ENCODE measurements at regions not wholly inside any gene's neighbourhood (a gene's known extent, or its start where the extent isn't known, plus 50 kb on each side); places are given as distances from the start of the nearest gene placed in this dataset.

DNA sequence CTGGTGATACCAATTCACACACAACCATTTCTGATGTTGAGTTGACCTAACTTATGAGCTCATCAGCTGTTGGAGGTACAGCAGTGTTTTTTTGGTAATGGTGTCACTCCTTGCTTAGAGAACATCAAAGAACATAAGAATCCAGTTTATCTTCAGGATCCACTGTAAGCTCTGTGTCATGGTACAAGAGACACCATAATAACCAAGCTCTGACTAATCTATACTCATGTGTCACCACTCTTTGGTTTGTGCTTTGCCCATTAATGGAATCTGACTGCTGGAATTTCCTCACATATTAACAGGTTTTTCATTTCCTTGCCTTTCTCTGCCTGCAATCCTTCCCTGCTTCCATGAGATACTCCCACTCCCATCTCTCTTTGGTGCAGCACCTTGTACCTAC, 735.1 kb upstream of the LCORL start:
- Histone ChIP-seq H3K27me3 (no peaks in the 10 kb centered on the region), H3K27ac (no peak overlapping the region), H3K4me1 (no peaks in the 10 kb centered on the region), H3K9me3 (no peaks in the 10 kb centered on the region), H3K36me3 (ENCODE audit: low read depth, missing control alignments) (no peaks in the 10 kb centered on the region), H3K4me3 (no peak overlapping the region)
- intact Hi-C loops (cut with DNase I; ENCODE audit: low total_unique reads), result no loop called here
- DNase-seq, result no peak
- TF ChIP-seq, protein P1, sequence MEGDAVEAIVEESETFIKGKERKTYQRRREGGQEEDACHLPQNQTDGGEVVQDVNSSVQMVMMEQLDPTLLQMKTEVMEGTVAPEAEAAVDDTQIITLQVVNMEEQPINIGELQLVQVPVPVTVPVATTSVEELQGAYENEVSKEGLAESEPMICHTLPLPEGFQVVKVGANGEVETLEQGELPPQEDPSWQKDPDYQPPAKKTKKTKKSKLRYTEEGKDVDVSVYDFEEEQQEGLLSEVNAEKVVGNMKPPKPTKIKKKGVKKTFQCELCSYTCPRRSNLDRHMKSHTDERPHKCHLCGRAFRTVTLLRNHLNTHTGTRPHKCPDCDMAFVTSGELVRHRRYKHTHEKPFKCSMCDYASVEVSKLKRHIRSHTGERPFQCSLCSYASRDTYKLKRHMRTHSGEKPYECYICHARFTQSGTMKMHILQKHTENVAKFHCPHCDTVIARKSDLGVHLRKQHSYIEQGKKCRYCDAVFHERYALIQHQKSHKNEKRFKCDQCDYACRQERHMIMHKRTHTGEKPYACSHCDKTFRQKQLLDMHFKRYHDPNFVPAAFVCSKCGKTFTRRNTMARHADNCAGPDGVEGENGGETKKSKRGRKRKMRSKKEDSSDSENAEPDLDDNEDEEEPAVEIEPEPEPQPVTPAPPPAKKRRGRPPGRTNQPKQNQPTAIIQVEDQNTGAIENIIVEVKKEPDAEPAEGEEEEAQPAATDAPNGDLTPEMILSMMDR (IDR thresholded peaks at IDR 0.05), result no peak
- no peak for TF ChIP-seq POLR2A (IDR thresholded peaks at IDR 0.05)

DNA sequence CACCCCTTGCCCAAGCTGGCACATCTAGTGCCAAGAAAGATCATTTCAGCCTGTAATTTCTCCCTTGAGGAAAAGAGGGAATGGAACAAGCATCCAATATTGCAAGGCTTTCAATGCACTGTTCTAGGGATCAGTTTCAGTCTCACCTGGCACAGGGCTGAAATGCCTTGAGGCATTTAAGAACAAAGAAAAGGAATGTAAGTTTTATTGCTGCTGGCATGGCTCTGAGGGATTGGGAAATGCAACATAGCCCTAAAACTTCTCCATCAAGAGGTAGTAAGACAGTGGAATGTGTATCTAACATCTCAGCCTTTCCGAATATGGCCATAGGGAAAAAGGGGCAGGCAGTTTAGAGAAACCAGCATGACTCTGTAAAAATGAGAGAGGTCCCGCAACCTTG, 732.6 kb upstream of the LCORL start:
- Histone ChIP-seq H3K27ac (no peak overlapping the region), H3K4me1 (no peaks in the 10 kb centered on the region), H3K9me3 (no peaks in the 10 kb centered on the region), H3K27me3 (no peaks in the 10 kb centered on the region), H3K4me3 (no peak overlapping the region), H3K36me3 (ENCODE audit: low read depth, missing control alignments) (no peaks in the 10 kb centered on the region)
- intact Hi-C loops (cut with DNase I; ENCODE audit: low total_unique reads), result no loop called here
- TF ChIP-seq, protein P1 (IDR thresholded peaks at IDR 0.05), result no peak
- TF ChIP-seq POLR2A (IDR thresholded peaks at IDR 0.05), result no peak
- no peak for DNase-seq
- 83 to 89% methylated on average over 2 of the region's 2 CpGs for WGBS, 2 donors

DNA sequence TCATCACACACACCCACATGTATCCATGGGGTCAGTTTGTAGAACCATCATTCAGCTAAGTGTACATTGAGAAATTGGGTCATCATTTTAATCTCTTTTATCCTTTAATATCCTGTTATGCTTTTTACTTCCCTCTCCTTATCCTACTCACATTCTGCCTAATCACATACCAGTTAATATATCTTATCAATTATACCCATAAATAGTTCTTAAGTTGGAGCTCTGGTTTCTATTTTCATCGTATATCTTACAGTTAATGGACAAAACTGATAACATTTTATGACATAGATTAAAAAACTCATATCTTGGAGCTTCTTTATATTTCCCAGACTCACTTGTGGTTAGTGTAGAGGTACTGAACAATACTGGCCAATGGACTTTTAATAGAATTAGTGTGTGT, 729.5 kb upstream of the LCORL start:
- no peak overlapping the region for H3K4me3 ChIP-seq
- no peak for TF ChIP-seq POLR2A (IDR thresholded peaks at IDR 0.05)
- TF ChIP-seq, protein P1 (IDR thresholded peaks at IDR 0.05), result no peak
- no peaks in the 10 kb centered on the region for H3K9me3 ChIP-seq
- no peaks in the 10 kb centered on the region for H3K4me1 ChIP-seq
- H3K27me3 ChIP-seq, result no peaks in the 10 kb centered on the region
- 48 to 59% methylated on average over 1 of the region's 1 CpG for WGBS, 2 donors
- DNase-seq, result no peak
- intact Hi-C loops (cut with DNase I; ENCODE audit: low total_unique reads), result no loop called here
- no peaks in the 10 kb centered on the region for H3K36me3 ChIP-seq (ENCODE audit: low read depth, missing control alignments)
- no peak overlapping the region for H3K27ac ChIP-seq

DNA sequence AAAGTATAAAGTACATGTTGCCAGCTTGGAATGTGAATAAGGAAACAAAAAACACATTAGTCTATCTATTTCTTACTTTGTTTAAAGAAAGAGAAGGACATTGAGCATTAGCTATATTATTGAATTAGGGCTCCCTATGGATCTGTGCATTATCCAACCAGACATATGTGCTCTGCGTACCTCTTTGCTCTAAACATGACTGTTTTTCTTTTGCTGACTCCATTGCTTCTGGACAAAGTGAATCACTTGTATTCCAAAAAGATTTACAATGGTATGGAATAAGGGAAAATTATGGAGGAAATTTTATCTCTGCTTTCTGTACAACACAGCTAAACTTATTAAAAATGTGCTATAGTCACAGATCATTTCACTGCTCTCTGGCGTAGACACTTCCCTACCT, 727.8 kb upstream of the LCORL start:
- H3K27ac ChIP-seq, result no peak overlapping the region
- TF ChIP-seq POLR2A (IDR thresholded peaks at IDR 0.05), result no peak
- TF ChIP-seq, protein P1 (IDR thresholded peaks at IDR 0.05), result no peak
- H3K4me3 ChIP-seq, result no peak overlapping the region
- no peaks in the 10 kb centered on the region for H3K4me1 ChIP-seq
- WGBS, 2 donors, result 37 to 85% methylated on average over 2 of the region's 2 CpGs
- no peaks in the 10 kb centered on the region for H3K27me3 ChIP-seq
- no peak for DNase-seq
- intact Hi-C loops (cut with DNase I; ENCODE audit: low total_unique reads), result no loop called here
- H3K36me3 ChIP-seq (ENCODE audit: low read depth, missing control alignments), result no peaks in the 10 kb centered on the region
- H3K9me3 ChIP-seq, result no peaks in the 10 kb centered on the region

DNA sequence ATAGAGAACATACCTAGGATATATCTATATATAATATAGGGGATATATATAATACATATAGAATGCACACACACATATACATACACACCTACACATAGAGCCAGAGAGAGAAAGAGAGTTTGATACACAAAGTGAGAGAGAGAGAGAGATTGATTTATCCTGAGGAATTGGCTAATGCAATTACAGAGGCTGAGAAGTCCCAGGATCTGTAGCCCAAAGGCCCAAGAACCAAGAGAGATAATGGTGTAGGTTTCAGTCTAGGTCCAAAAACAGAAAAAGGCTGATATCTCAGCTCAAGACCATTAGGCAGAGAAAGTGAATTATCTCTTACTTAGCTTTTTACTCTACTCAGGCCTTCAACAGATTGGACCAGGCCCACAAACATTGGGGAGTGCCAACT, 715.0 kb upstream of the LCORL start:
- intact Hi-C loops (cut with DNase I; ENCODE audit: low total_unique reads), result no loop called here
- Histone ChIP-seq H3K4me3 (no peak overlapping the region), H3K4me1 (no peaks in the 10 kb centered on the region), H3K27ac (no peak overlapping the region), H3K36me3 (ENCODE audit: low read depth, missing control alignments) (no peaks in the 10 kb centered on the region), H3K9me3 (no peaks in the 10 kb centered on the region), H3K27me3 (no peaks in the 10 kb centered on the region)
- DNase-seq, result no peak
- TF ChIP-seq, protein P1 (IDR thresholded peaks at IDR 0.05), result no peak
- TF ChIP-seq POLR2A (IDR thresholded peaks at IDR 0.05), result no peak

Data from testis (tissue), 2 donors.